CD4-positive, alpha-beta T cell treated with Interleukin-2 at 100 ng/mL for 4 hours (primary cell): ENCODE measurements at regions not wholly inside any gene's neighbourhood (a gene's known extent, or its start where the extent isn't known, plus 50 kb on each side); places are given as distances from the start of the nearest gene placed in this dataset.
"Not testable (repeated sequence)": the region's sequence is repeated elsewhere in the genome, so short reads cannot be mapped to it uniquely, and the experiment has no call there.

Experiments
- DNase-seq: peaks from one replicate; pipeline ENCODE4 v3.0.0-alpha.2; 2020; ENCODE audit warnings: low spot score

GRCh38 chr6:152811785-152812184 lies 61.2 kb downstream of the VIP start:
- no peak for DNase-seq

- DNase-seq, result no peak
Observed at GRCh38 chr6:152815230-152815872, 64.8 kb downstream of the VIP start.

- DNase-seq, result no peak
Observed at GRCh38 chr6:152816055-152816454, 65.5 kb downstream of the VIP start.

GRCh38 chr6:152821525-152821924 lies 70.9 kb downstream of the VIP start:
- no peak for DNase-seq

GRCh38 chr6:152824666-152825065 lies 74.1 kb downstream of the VIP start:
- DNase-seq, result no peak

GRCh38 chr6:152828431-152828830 lies 77.8 kb downstream of the VIP start:
- no peak for DNase-seq

- not testable (repeated sequence) for DNase-seq
Observed at GRCh38 chr6:152834366-152834765, 83.8 kb downstream of the VIP start.

GRCh38 chr6:152836523-152836922 lies 85.9 kb downstream of the VIP start:
- no peak for DNase-seq

GRCh38 chr6:152845421-152845820 lies 94.8 kb downstream of the VIP start:
- no peak for DNase-seq

- DNase-seq, result no peak
Observed at GRCh38 chr6:152846825-152847224, 96.2 kb downstream of the VIP start.

GRCh38 chr6:152848919-152849318 lies 98.3 kb downstream of the VIP start:
- DNase-seq, result no peak

GRCh38 chr6:152854086-152854795 lies 103.6 kb downstream of the VIP start:
- DNase-seq, result no peak

- no peak for DNase-seq
Observed at GRCh38 chr6:152858141-152858540, 107.5 kb downstream of the VIP start.

GRCh38 chr6:152859225-152859624 lies 108.6 kb downstream of the VIP start:
- DNase-seq, result no peak

- peak; percentile 73 for DNase-seq
Observed at GRCh38 chr6:152863618-152864326, 113.2 kb downstream of the VIP start.

GRCh38 chr6:152874267-152874666 lies 108.6 kb downstream of the FBXO5 start:
- DNase-seq, result no peak

- no peak for DNase-seq
Observed at GRCh38 chr6:152874846-152875568, 107.8 kb downstream of the FBXO5 start.

GRCh38 chr6:152879681-152880080 lies 103.2 kb downstream of the FBXO5 start:
- no peak for DNase-seq

- DNase-seq, result no peak
Observed at GRCh38 chr6:152893187-152893586, 89.7 kb downstream of the FBXO5 start.

GRCh38 chr6:152896923-152897322 lies 85.9 kb downstream of the FBXO5 start:
- DNase-seq, result no peak

GRCh38 chr6:152897807-152898399 lies 84.9 kb downstream of the FBXO5 start:
- DNase-seq, result peak; percentile 65

GRCh38 chr6:152904678-152905077 lies 78.2 kb downstream of the FBXO5 start:
- no peak for DNase-seq
